NCI-H82 treated with DMSO at 0.1 percent for 48 hours (cell line): ENCODE measurements at regions not wholly inside any gene's neighbourhood (a gene's known extent, or its start where the extent isn't known, plus 50 kb on each side); places are given as distances from the start of the nearest gene placed in this dataset.
"Not testable (repeated sequence)": the region's sequence is repeated elsewhere in the genome, so short reads cannot be mapped to it uniquely, and the experiment has no call there.

Experiments
- DNase-seq: peaks from one replicate; lab custom pipeline; 2025; ENCODE audit not compliant: unreplicated experiment; lab: John Stamatoyannopoulos, UW

DNA sequence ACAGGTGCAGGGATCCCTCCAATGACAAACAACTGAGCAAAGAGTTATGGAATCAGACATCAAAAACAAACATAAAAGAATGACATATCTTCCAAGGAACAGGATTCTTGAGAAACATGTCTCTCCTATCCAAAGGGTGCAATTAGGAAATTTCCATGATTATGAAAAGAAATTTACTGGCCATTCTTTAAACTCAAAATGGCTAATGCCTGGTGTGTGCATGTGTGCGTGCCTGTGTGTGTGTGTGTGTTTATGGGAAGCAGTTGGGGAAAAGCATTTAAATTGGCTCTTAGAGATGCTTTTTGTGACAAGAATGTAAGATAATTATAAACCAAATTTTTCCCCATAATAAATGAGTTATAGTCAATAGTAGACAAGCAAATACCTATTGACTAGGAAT is 320.5 kb upstream of the THBS1 start:
- no peak for DNase-seq

DNA sequence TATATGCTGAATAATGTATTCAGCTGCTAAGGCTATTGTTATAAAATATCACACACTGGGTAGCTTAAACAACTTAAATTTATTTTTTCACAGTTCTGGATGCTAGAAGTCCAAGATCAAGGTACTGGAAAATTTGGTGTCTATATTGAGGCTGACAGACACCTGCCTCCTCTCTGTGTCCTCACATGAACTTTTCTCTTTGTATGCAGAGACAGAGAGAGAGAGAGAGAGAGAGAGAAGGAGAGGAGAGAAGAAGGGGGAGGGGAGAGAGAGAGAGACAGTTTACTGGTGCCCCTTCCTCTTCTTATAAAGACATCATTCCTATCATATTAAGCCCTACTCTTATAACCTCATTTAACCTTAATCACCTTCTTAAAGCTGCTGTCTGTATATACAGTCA is 320.1 kb upstream of the THBS1 start:
- DNase-seq: no peak

DNA sequence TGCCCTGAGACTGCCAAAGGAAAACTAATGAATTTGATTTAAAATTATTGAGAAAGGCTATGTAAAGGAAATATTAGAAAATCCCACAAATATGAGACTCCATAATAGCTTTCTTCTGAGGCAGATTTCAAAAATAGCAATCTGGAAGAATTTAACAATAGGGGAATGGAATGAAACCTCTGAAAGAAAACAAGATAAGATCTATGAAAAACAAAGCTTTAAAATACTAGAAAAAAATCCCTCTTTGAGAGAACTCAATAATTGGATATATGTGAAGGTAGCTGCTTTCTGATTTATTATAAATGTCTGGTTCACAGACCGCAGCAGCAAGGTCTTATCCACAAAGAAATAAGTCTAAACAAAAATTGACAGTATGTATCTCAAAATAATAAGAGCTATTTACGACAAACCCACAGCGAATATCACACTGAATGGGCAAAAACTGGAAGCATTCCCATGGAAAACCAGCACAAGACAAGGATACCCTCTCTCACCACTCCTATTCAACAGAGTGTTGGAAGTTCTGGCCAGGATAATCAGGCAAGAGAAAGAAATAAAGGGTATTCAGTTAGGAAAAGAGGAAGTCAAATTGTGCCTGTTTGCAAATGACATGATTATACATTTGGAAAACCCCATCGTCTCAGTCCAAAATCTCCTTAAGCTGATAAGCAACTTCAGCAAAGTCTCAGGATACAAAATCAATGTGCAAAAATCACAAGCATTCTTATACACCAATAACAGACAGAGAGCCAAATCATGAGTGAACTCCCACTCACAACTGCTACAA is 319.3 kb upstream of the THBS1 start:
- DNase-seq: not testable (repeated sequence)

DNA sequence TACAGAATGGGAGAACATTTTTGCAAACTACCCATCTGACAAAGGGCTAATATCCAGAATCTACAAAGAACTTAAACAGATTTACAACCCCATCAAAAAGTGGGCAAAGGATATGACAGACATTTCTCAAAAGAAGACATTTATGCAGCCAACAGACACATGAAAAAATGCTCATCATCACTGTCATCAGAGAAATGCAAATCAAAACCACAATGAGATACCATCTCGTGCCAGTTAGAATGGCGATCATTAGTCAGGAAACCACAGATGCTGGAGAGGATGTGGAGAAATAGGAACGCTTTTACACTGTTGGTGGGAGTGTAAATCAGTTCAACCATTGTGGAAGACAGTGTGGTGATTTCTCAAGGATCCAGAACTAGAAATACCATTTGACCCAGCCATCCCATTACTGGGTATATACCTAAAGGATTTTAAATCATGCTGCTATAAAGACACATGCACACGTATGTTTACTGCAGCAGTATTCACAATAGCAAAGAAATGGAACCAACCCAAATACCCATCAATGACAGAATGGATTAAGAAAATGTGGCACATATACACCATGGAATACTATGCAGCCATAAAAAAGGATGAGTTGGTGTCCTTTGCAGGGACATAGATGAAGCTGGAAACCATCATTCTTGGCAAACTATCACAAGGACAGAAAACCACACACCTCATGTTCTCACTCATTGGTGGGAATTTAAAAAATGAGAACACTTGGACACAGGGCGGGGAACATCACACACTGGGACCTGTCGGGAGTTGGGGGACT is 317.7 kb upstream of the THBS1 start:
- DNase-seq: not testable (repeated sequence)

DNA sequence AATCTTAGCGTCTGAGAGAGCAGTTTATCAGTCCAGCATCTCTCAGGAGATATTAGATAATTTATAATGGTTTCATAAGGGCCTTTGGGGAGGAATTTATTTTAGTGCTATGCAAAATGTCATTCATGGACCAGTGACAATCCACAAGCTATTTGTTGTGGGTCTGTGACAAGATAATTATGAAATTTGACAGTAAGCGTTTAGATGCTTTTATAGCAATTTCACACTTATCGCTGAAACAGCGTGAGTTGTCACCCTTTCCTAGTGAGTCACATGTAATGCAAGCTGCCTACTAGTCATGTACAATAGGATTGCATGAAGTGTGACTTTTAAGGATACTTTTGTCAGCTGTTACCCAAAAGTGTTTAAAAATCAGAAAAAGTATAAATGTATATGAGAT is 315.6 kb upstream of the THBS1 start:
- no peak for DNase-seq

DNA sequence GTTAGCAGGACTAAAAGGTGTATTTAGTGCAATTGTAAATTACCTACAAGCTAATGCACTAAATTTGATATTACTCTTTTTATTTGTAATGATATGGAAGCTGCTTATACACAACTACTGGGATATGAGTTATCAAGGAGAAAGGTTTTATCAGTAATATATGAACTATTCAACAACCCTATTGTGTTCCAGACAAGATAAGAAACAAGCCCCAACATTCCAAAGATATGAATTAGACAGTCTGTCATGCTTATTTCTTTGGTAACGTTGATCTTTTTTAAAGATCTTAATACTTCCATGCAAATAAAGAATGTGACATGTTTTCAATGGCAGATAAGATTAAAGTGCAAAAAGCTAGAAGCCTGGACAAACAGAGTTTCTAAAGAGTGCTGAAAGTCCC is 314.0 kb upstream of the THBS1 start:
- no peak for DNase-seq

DNA sequence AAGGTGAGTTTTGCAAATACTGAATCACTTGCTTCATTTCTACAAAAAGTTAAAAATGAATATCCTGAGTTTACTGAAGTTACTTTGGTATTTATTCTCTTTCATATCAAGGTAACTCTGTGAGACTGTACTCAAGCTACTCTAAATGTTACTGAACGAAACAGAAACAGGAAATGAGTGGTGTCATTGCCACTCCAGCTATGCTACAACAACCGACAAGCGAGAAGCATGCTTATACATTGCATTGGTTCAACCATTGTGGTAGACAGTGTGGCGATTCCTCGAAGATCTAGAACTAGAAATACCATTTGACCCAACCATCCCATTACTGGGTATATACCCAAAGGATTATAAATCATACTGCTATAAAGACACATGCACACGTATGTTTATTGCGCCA is 313.2 kb upstream of the THBS1 start:
- DNase-seq: no peak

DNA sequence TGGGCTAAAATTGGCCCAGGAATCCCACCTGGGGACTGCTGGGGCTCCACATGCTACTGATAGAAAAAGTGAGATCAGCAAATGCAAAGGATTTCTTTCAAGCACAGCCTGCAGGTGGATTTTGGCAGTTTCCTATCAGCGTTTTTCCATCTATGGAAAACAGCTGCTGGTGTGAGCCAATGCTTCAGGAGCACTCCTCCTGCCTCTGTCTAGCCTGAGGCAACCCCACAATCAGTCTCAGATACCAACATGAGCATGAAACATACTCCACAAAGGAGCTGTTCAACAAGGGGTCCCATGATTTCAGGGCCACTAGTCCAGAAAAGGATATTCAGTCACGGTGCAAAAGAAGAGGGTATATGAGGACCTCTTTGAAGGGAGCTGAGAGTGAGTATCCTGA is 311.5 kb upstream of the THBS1 start:
- DNase-seq: no peak

DNA sequence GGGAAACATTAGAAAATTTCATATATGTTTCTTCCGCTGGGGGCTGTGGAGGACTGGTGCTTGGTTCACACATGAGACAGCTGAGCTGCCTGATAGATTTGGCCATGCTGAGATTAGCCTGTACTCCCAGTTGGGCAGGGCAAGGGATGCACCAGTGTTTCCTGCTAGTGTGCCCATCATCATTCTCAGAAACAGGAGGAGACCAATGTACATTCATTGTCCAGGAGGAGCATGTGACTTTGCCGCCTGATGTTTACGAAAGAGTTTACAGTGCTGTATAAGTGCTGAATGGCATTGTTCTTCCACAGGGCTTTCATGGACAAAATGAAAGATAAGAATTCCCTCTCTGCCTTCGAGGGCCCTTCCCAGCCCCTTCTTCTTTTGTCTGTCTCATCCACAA is 311.1 kb upstream of the THBS1 start:
- DNase-seq: no peak

DNA sequence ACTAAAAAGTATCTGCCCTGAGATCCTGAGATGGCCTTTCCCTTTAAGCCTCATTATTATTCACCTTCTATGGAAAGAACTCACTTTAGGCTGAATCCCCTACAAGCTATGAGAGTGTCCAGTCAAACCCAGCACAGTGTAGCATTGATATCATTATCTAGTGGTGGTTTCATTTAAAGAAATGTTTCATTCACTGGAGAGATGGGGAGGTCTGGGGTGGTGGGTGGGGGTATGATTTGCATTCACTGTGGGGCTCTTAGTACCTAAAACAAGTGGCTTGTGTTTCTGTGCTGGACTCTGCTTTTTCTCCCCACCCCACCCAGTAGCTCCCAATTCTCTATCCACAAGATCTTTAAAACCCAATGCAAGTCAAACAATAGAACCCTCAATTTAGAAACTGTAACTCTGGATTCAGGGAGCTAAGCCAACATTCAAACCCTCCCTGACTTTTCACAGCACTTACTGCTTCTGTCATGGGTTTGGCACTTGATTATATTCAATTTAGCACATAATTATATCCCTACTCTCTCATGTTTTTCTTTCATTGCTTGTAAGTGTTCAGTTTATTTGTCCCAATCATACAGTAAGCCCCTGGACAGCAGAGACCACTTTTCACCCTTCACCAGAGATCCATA is 310.5 kb upstream of the THBS1 start:
- no peak for DNase-seq

DNA sequence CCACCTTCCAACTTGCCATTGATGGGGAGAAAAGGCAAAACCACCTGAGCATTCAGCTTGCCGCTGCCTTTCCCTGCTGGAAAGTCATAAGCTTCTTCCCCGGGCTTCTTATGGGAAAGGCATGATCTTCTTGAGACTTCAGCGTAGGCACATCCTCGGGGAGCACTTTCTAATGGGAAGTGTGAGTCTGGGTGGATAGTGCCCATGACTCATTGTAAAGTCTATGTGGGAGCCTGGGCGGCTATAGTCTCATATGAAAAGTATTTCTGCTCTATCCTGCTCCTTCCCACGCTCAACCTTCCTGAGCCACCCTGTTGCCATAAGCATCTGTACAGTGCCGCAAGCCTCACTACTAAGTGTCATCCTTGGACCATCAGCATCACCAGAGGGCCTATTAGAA is 309.9 kb upstream of the THBS1 start:
- DNase-seq: no peak

DNA sequence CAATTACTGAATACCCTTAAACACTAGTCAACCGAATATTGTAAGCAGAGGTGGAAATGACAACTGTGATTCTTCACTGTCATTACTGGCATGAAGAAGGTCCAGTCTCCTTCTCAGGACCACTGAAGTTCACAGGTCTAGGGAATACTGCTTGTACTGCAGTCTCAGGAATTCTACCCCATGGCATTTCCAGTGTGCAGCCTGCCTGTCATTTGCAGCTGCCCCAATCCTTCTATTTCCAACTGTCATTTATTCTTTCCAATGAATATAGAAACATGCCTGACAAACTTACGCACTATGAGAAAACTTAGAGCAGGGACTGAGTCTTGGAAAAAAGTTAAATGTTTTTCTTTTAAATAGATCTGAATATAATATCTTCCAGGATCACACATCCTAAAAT is 308.0 kb upstream of the THBS1 start:
- no peak for DNase-seq

DNA sequence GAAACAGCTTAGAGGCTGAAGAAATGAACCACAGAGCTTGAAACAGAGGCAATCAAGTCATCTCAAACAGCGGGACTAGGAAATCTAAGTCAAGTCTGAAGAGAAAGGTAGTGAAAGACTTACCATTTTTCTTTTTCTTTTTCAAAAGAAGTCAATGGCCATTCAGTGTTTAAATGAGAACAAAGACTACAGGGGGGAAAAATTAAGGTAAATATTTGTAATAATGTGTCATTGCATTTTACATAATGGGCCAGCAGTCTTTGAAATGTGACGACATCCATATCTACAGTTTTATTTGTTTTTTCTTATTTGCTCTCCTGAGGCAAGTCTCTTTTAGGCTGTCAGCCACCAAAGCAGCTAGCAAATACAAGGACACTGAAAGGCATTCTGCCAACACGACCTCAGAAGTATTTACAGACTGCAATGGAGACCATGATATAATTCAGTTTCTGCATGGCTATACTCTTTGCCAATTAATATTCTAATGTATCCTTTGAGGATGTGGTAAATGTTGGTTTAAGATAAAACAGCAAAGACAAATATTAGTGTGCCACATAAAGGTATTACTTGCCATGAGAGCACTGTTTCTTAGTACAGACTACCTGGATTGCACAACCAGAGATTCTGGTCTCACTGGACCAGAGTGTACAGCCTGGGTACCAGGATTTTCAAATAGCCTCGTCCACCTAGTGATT is 307.0 kb upstream of the THBS1 start:
- no peak for DNase-seq

DNA sequence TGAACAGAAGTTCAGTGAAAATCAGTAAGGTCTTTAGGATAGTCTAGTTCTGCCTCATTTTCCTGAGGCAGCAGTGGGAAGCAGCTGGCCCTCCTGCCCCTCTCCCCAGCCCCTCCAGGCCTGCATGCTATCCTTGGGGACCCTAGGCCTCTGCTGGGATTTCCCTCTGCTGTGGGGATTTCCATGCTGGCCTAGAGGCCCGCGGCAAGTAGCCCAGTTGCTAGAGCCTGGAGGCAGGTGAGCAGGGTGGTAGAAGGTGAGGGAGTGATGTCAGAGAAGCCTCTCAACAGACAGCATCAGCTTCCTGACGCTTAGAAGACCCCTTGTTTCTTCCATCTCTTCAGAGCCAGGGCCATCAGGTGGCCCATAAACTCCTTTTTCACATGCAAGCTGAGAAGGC is 305.8 kb upstream of the THBS1 start:
- DNase-seq: no peak

DNA sequence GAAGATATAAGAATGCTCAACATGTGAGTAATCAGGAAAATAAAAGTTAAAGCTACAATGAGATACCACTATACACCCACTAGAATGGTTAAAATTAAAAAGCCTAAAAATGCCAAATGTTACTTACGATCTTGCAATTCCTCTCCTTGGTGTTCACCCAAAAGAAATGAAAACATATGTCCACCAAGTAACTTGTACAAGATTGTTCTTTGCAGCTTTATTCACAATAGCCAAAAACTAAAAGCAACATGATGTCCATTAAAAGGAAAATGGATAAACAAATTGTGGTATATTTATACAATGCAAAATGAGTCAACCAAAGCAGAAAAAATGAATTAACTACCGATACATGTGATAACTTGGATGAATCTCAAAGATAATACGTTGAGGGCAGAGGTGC is 301.6 kb upstream of the THBS1 start:
- DNase-seq: no peak

DNA sequence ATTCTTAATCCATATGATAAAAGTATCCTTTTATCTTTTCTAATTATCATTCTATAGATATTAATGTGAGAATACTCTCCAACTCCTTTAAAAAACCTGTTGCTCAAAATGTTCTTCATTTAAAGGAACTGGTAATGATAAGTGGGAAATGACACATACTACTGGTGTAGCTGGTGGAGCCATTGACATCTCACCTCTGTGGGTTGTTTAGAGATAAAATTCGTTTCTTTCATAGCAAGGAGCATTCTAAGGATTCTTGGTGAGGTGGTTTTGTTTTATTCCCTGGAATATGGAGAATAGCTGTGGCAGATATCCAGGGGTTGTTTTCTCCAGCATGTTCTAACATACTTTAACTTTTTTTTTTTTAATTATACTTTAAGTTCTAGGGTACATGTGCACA is 299.8 kb upstream of the THBS1 start:
- DNase-seq: no peak

DNA sequence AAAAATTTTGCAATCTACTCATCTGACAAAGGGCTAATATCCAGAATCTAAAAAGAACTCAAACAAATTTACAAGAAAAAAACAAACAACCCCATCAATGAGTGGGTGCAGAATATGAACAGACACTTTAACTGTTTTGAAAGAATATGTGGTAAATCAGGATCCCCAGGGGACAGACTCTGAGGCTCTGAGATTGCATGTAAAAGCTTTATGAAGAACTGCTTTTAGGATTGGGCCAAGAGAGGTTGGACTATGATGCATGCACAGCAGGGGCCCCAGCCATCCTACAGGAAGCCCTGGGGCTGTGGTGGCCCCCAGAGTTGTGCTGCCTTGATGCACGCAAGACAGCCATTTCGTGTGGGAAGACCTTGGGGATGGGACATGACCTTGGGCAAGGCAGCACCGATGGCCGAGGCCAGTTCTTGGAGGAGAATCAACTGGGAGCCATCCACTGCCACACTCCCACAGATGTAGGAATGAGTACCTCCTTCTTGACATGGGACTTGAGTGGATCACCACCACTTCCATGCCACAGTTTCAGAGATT is 298.1 kb upstream of the THBS1 start:
- no peak for DNase-seq

DNA sequence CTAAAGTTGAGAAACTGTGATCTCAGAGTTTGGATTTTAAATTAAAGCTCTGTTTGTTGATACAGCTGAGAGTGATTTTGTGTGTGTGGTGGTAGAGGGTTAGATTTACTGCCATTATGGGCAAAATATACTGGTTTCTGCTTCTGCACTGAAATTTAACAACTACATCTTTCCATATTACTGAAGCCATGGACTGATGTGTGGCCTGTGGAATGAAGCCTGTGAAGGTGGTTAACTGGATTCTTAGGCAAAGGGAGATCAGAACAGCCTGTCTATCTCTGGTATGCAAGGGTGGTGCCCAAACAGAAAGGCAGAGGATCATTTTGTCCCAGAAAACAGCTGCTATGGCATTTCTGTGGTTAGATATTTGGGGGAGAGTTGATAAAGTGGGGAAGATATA is 297.3 kb upstream of the THBS1 start:
- no peak for DNase-seq

DNA sequence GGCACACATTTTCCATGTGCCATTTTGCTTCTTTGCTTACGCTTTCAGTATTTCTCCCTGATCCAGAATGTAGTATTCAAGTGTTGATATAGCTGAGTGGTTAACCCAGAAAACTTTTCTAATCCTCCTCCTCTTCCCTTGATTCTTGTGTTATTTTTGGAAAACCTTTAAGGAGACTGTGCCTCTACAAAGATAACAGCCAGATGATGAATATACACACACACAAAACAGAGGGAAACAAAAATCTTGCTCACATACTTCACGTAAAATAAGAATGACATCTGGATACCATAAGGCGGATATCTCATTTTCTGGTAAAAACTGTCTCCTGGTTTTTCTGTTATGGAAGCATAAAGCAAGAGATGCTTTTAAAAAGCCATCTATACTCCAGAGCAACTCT is 295.8 kb upstream of the THBS1 start:
- no peak for DNase-seq

DNA sequence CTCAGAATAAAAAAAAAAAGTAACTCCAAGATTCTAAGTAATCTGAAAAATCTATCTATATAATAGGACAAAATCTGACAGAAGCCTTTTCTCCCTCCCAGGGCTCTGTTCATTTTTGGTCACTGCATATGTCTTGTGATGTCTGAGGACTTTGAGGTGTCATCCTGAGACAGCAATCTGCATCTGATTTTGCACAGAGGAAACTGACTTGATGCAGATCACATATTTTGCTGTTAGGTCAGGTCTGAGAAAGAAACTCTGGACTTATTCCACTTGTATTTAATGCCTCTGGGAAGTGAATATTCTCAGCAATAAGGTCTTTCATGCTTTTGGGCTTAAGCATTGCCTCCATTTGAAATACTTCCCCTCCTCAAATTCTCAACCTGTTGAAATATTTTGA is 295.2 kb upstream of the THBS1 start:
- no peak for DNase-seq

DNA sequence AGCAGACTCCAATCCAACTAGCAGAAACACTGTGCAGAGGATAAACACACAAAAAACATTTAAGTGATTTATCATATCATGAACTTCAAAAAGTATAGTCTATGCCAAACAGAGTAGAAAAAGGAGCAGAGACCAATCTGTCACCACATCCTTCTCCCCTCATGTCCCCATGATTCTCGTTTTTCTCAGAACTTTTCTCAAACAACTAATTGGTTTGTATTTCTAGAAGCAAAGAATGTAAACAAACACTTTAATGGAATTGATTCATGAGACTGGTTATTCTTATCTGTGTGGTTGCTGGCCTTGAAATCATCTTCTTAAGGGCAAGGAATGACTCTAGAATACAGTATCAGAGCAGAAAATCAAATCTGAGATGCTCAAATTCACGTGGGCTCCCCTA is 294.2 kb upstream of the THBS1 start:
- DNase-seq: no peak
